SK-N-SH (cell line): ENCODE measurements at regions not wholly inside any gene's neighbourhood (a gene's known extent, or its start where the extent isn't known, plus 50 kb on each side); places are given as distances from the start of the nearest gene placed in this dataset.

Experiments
- CTCF ChIA-PET: fragments of 300-600, 350-600 bp; formaldehyde crosslinking; extraction: SDS; loops from one replicate; lab custom pipeline; 2021; lab: Yijun Ruan, JAX
- POLR2A ChIA-PET: fragments of 350-600 bp; sonication (Branson Sonifier 250); formaldehyde crosslinking; extraction: SDS; loops from one replicate; lab custom pipeline; 2020; ENCODE audit warnings: antibody characterized with exemption, inconsistent platforms; lab: Yijun Ruan, JAX
- DNase-seq: peaks from one replicate; pipeline ENCODE4 v3.0.0; 2012
- H2AFZ ChIP-seq: fragments of 200-600 bp; sonication (generic); 2 replicates; pipeline ENCODE4 v1.8.1; 2016; ENCODE audit warnings: antibody characterized with exemption, mild to moderate bottlenecking, low read depth
- H3F3A ChIP-seq: fragments of 200-600 bp; sonication (generic); replicated peaks from 2 replicates; pipeline ENCODE3; 2016; ENCODE audit warnings: antibody characterized with exemption, mild to moderate bottlenecking; ENCODE audit not compliant: insufficient read depth
- H3K27ac ChIP-seq, 2 experiments: fragments of 200-500 bp in 1 of 2; fragments of 200-600 bp in 1 of 2; sonication (Bioruptor generic) in 1 of 2; sonication (generic), shearing (Covaris generic) in 1 of 2; 2 replicates each; pipeline versions ENCODE4 v1.5.1 to v1.6.1; 2014 to 2016; ENCODE audit warnings: low read depth in 2 of 2, inconsistent platforms in 1 of 2, low read length in 1 of 2, mild to moderate bottlenecking in 1 of 2, mixed read lengths in 1 of 2
- H3K27me3 ChIP-seq: fragments of 200-600 bp; sonication (generic), shearing (Covaris generic); 2 replicates; pipeline ENCODE4 v1.6.1; 2016; ENCODE audit warnings: mixed run types; ENCODE audit not compliant: insufficient read depth
- H3K36me3 ChIP-seq, 2 experiments: fragments of 200-500 bp in 1 of 2; fragments of 200-600 bp in 1 of 2; sonication (Bioruptor generic) in 1 of 2; sonication (generic) in 1 of 2; replicated peaks in 1 of 2; 2 replicates each; pipeline versions ENCODE3 to v1.5.1; 2014 to 2016; ENCODE audit warnings: low read length in 1 of 2, mild to moderate bottlenecking in 1 of 2; ENCODE audit not compliant: insufficient read depth in 2 of 2, control insufficient read depth in 1 of 2
- H3K4me1 ChIP-seq, 2 experiments: fragments of 200-500 bp in 1 of 2; fragments of 200-600 bp in 1 of 2; sonication (Bioruptor generic) in 1 of 2; sonication (generic), shearing (Covaris generic) in 1 of 2; 2 replicates each; pipeline versions ENCODE4 v1.5.1 to v1.6.1; 2014 to 2016; ENCODE audit warnings: low read depth in 1 of 2, low read length in 1 of 2, mixed run types in 1 of 2; ENCODE audit not compliant: insufficient read depth in 2 of 2, control insufficient read depth in 1 of 2
- H3K4me2 ChIP-seq: fragments of 200-600 bp; sonication (generic), shearing (Covaris generic); 2 replicates; pipeline ENCODE4 v1.6.1; 2017; ENCODE audit warnings: mixed run types
- H3K4me3 ChIP-seq, 2 experiments: fragments of 200-500 bp in 1 of 2; fragments of 200-600 bp in 1 of 2; sonication (Bioruptor generic) in 1 of 2; sonication (generic), shearing (Covaris generic) in 1 of 2; 2 replicates each; pipeline versions ENCODE4 v1.5.1 to v1.8.1; 2014 to 2016; ENCODE audit warnings: low read depth in 2 of 2, inconsistent platforms in 1 of 2, low read length in 1 of 2, mild to moderate bottlenecking in 1 of 2, mixed read lengths in 1 of 2, moderate library complexity in 1 of 2
- H3K79me2 ChIP-seq: fragments of 200-600 bp; sonication (generic); 2 replicates; pipeline ENCODE4 v1.8.1; 2017; ENCODE audit warnings: mild to moderate bottlenecking; ENCODE audit not compliant: insufficient read depth
- H3K9ac ChIP-seq: fragments of 200-600 bp; sonication (generic); 2 replicates; pipeline ENCODE4 v1.6.1; 2017; ENCODE audit warnings: mixed run types
- H3K9me2 ChIP-seq: fragments of 200-600 bp; sonication (generic); 2 replicates; pipeline ENCODE4 v1.6.1; 2017; ENCODE audit warnings: mixed run types
- H3K9me3 ChIP-seq: fragments of 200-600 bp; sonication (generic); 2 replicates; pipeline ENCODE4 v1.6.1; 2017; ENCODE audit warnings: mixed run types, mild to moderate bottlenecking, moderate library complexity
- H4K20me1 ChIP-seq: fragments of 200-600 bp; sonication (generic); 2 replicates; pipeline ENCODE4 v1.6.1; 2017; ENCODE audit warnings: mild to moderate bottlenecking, mixed run types; ENCODE audit not compliant: insufficient read depth
- CHD2 ChIP-seq: fragments of 150-350 bp; IDR thresholded peaks from 2 replicates; pipeline ENCODE4 v1.6.1; 2018; ENCODE audit warnings: low read length; ENCODE audit not compliant: partially characterized antibody
- ELF1 ChIP-seq: IDR thresholded peaks from 2 replicates; pipeline ENCODE4 v1.4.0; 2012
- EP300 ChIP-seq, 2 experiments: IDR thresholded peaks; 2 replicates each; pipeline versions ENCODE4 v1.4.0 to v1.6.1; 2012; ENCODE audit warnings: borderline replicate concordance in 1 of 2, low read depth in 1 of 2, low read length in 1 of 2
- EZH2phosphoT487 ChIP-seq: fragments of 200-600 bp; sonication (generic); IDR thresholded peaks from 2 replicates; pipeline ENCODE4 v1.6.1; 2017; ENCODE audit warnings: low read depth, mixed run types, mild to moderate bottlenecking, antibody characterized with exemption, moderate library complexity, borderline replicate concordance
- FOSL2 ChIP-seq: IDR thresholded peaks from 2 replicates; pipeline ENCODE4 v1.4.0; 2012; ENCODE audit warnings: low read depth, mild to moderate bottlenecking, moderate library complexity, borderline replicate concordance
- FOXJ3 ChIP-seq: sonication (generic); formaldehyde crosslinking; IDR thresholded peaks from 2 replicates; pipeline ENCODE4 v1.5.1; 2020; ENCODE audit warnings: mild to moderate bottlenecking, missing genetic modification reagents
- FOXM1 ChIP-seq: IDR thresholded peaks from 2 replicates; pipeline ENCODE4 v1.4.0; 2012; ENCODE audit warnings: low read depth, mild to moderate bottlenecking
- GABPA ChIP-seq: IDR thresholded peaks from 2 replicates; pipeline ENCODE4 v1.4.0; 2012; ENCODE audit warnings: low read depth, mild to moderate bottlenecking
- GATA2 ChIP-seq: sonication (generic); formaldehyde crosslinking; IDR thresholded peaks from 2 replicates; pipeline ENCODE4 v1.5.0; 2020; ENCODE audit warnings: mild to moderate bottlenecking, missing genetic modification reagents
- JUND ChIP-seq: IDR thresholded peaks from 2 replicates; pipeline ENCODE4 v1.4.0; 2012
- MEF2A ChIP-seq: IDR thresholded peaks from 2 replicates; pipeline ENCODE4 v1.4.0; 2012; ENCODE audit warnings: low read depth, borderline replicate concordance
- MXI1 ChIP-seq: IDR thresholded peaks from 2 replicates; pipeline ENCODE4 v1.6.1; 2012; ENCODE audit warnings: mild to moderate bottlenecking, low read depth, low read length, improper control_type of control experiment
- SIN3A ChIP-seq: IDR thresholded peaks from 2 replicates; pipeline ENCODE4 v1.6.1; 2012; ENCODE audit warnings: low read depth, mild to moderate bottlenecking, low read length, moderate library complexity, borderline replicate concordance
- SMC3 ChIP-seq: IDR thresholded peaks from 2 replicates; pipeline ENCODE4 v1.6.1; 2012; ENCODE audit warnings: low read depth, low read length, improper control_type of control experiment
- TCF12 ChIP-seq: IDR thresholded peaks from 2 replicates; pipeline ENCODE4 v1.4.0; 2012
- WGBS: methylation state at CpG from one replicate; pipeline ENCODE4 v1.1.6; 2017; ENCODE audit warnings: low lambda C conversion rate; 5-methylcytosine and 5-hydroxymethylcytosine counted together
- TF ChIP-seq, protein P1 (sequence below): fragments of 200-600 bp; sonication (generic); IDR thresholded peaks from 2 replicates; pipeline ENCODE4 v1.6.1; 2017; ENCODE audit warnings: antibody characterized with exemption, mild to moderate bottlenecking, moderate library complexity
- TF ChIP-seq, protein P2 (sequence below): IDR thresholded peaks from 2 replicates; pipeline ENCODE4 v1.6.1; 2012; ENCODE audit warnings: mild to moderate bottlenecking, low read depth, low read length, moderate library complexity

GRCh38 chr2:18309188-18309587, 251.3 kb downstream of the RDH14 start:
- no peak overlapping the region for H3K9ac ChIP-seq
- H4K20me1 ChIP-seq: no peaks in the 10 kb centered on the region
- H2AFZ ChIP-seq: no peak overlapping the region
- POLR2A ChIA-PET: no interaction called here
- H3K27me3 ChIP-seq: 0 out of 2 replicates have a peak, but pooled peaks cover 4% of the 10 kb centered on the region
- H3K4me2 ChIP-seq: no peak overlapping the region
- no peak for DNase-seq
- H3K27ac ChIP-seq: no peak overlapping the region
- TF ChIP-seq, protein P1, sequence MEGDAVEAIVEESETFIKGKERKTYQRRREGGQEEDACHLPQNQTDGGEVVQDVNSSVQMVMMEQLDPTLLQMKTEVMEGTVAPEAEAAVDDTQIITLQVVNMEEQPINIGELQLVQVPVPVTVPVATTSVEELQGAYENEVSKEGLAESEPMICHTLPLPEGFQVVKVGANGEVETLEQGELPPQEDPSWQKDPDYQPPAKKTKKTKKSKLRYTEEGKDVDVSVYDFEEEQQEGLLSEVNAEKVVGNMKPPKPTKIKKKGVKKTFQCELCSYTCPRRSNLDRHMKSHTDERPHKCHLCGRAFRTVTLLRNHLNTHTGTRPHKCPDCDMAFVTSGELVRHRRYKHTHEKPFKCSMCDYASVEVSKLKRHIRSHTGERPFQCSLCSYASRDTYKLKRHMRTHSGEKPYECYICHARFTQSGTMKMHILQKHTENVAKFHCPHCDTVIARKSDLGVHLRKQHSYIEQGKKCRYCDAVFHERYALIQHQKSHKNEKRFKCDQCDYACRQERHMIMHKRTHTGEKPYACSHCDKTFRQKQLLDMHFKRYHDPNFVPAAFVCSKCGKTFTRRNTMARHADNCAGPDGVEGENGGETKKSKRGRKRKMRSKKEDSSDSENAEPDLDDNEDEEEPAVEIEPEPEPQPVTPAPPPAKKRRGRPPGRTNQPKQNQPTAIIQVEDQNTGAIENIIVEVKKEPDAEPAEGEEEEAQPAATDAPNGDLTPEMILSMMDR: no peak
- TF ChIP-seq EP300 (IDR thresholded peaks at IDR 0.05; ENCODE audit: borderline replicate concordance in 1 of 2, low read depth in 1 of 2, low read length in 1 of 2) (no peak), JUND (no peak), TCF12 (no peak), MEF2A (no peak), SMC3 (no peak), FOXM1 (no peak), CHD2 (no peak), SIN3A (no peak), FOSL2 (no peak), GABPA (no peak), ELF1 (no peak)
- TF ChIP-seq, protein P2, sequence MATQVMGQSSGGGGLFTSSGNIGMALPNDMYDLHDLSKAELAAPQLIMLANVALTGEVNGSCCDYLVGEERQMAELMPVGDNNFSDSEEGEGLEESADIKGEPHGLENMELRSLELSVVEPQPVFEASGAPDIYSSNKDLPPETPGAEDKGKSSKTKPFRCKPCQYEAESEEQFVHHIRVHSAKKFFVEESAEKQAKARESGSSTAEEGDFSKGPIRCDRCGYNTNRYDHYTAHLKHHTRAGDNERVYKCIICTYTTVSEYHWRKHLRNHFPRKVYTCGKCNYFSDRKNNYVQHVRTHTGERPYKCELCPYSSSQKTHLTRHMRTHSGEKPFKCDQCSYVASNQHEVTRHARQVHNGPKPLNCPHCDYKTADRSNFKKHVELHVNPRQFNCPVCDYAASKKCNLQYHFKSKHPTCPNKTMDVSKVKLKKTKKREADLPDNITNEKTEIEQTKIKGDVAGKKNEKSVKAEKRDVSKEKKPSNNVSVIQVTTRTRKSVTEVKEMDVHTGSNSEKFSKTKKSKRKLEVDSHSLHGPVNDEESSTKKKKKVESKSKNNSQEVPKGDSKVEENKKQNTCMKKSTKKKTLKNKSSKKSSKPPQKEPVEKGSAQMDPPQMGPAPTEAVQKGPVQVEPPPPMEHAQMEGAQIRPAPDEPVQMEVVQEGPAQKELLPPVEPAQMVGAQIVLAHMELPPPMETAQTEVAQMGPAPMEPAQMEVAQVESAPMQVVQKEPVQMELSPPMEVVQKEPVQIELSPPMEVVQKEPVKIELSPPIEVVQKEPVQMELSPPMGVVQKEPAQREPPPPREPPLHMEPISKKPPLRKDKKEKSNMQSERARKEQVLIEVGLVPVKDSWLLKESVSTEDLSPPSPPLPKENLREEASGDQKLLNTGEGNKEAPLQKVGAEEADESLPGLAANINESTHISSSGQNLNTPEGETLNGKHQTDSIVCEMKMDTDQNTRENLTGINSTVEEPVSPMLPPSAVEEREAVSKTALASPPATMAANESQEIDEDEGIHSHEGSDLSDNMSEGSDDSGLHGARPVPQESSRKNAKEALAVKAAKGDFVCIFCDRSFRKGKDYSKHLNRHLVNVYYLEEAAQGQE: no peak
- no peaks in the 10 kb centered on the region for H3K79me2 ChIP-seq
- no peaks in the 10 kb centered on the region for H3K9me3 ChIP-seq
- CTCF ChIA-PET: no interaction called here
- H3K4me3 ChIP-seq: no peak overlapping the region
- H3F3A ChIP-seq: no peaks in the 10 kb centered on the region
- peaks cover 0 to 6% of the 10 kb centered on the region in 2 experiments; a peak in 1 of 4 replicates for H3K4me1 ChIP-seq
- no peaks in the 10 kb centered on the region for H3K9me2 ChIP-seq
- no peaks in the 10 kb centered on the region for H3K36me3 ChIP-seq

GRCh38 chr2:18304849-18305248, 255.6 kb downstream of the RDH14 start:
- H3K27me3 ChIP-seq: no peaks in the 10 kb centered on the region
- no peak overlapping the region for H3K27ac ChIP-seq
- ChIA-PET CTCF (no interaction called here), POLR2A (no interaction called here)
- no peaks in the 10 kb centered on the region for H3K9me2 ChIP-seq
- no peaks in the 10 kb centered on the region for H3K9me3 ChIP-seq
- no peaks in the 10 kb centered on the region for H3K36me3 ChIP-seq
- no peak for DNase-seq
- no peak overlapping the region for H3K4me2 ChIP-seq
- WGBS: 38% methylated on average over 3 of the region's 3 CpGs
- H3F3A ChIP-seq: no peaks in the 10 kb centered on the region
- no peaks in the 10 kb centered on the region for H3K79me2 ChIP-seq
- no peak overlapping the region for H3K4me3 ChIP-seq
- H3K9ac ChIP-seq: no peak overlapping the region
- no peak for TF ChIP-seq FOXJ3 (CRISPR knock-in tag)
- TF ChIP-seq, protein P1: no peak
- TF ChIP-seq MXI1: no peak
- TF ChIP-seq SMC3: no peak
- TF ChIP-seq EZH2phosphoT487: no peak
- TF ChIP-seq GATA2: no peak
- no peak overlapping the region for H2AFZ ChIP-seq
- no peaks in the 10 kb centered on the region for H4K20me1 ChIP-seq
- peaks cover 0 to 25% of the 10 kb centered on the region in 2 experiments; a peak in 2 of 4 replicates for H3K4me1 ChIP-seq
